Heart right ventricle (tissue), 16 donors: ENCODE measurements at regions not wholly inside any gene's neighbourhood (a gene's known extent, or its start where the extent isn't known, plus 50 kb on each side); places are given as distances from the start of the nearest gene placed in this dataset.

ENCODE experiments used
- ATAC-seq, 8 donors: fragments of 200-7000 bp; cut with Tn5 transposase; one replicate each; pipeline ENCODE4 v1.9.1; 2020; ENCODE audit warnings: mild to moderate bottlenecking in 8 of 8, moderate library complexity in 8 of 8, moderate number of reproducible peaks in 1 of 8
- DNase-seq, 2 donors: peaks; one replicate each; pipeline ENCODE4 v3.0.0-alpha.2; 2020
- H3K27ac ChIP-seq, 10 donors: fragments of 200-600 bp; sonication (generic) in 2 of 10; one replicate each; pipeline versions ENCODE4 v1.5.0 to v1.8.0; 2020 to 2022; ENCODE audit warnings: mild to moderate bottlenecking in 3 of 10
- H3K27me3 ChIP-seq, 7 donors: fragments of 200-600 bp; one replicate each; pipeline ENCODE4 v1.8.0; 2021 to 2022; ENCODE audit warnings: mild to moderate bottlenecking in 2 of 7
- H3K36me3 ChIP-seq, 9 donors: fragments of 200-600 bp; sonication (generic) in 1 of 9; one replicate each; pipeline versions ENCODE4 v1.5.0 to v1.8.0; 2020 to 2022; ENCODE audit warnings: mild to moderate bottlenecking in 2 of 9
- H3K4me1 ChIP-seq, 9 donors: fragments of 200-600 bp; sonication (generic) in 1 of 9; one replicate each; pipeline versions ENCODE4 v1.5.0 to v1.8.0; 2020 to 2022; ENCODE audit warnings: mild to moderate bottlenecking in 4 of 9
- H3K4me3 ChIP-seq, 10 donors: fragments of 200-600 bp; sonication (generic) in 2 of 10; one replicate each; pipeline versions ENCODE4 v1.5.0 to v1.8.0; 2020 to 2022; ENCODE audit warnings: mild to moderate bottlenecking in 7 of 10, moderate library complexity in 2 of 10
- H3K9me3 ChIP-seq, 11 donors: fragments of 200-600 bp in 10 of 11; sonication (generic) in 2 of 11; one replicate each; pipeline versions ENCODE4 v1.5.0 to v1.8.0; 2013 to 2022; ENCODE audit warnings: mild to moderate bottlenecking in 2 of 11, control low read depth in 1 of 11, moderate library complexity in 1 of 11
- CTCF ChIP-seq, 9 donors: fragments of 200-600 bp; sonication (generic) in 2 of 9; IDR thresholded peaks; one replicate each; pipeline versions ENCODE4 v1.5.0 to v1.8.0; 2021 to 2022; ENCODE audit warnings: antibody characterized with exemption in 9 of 9, mild to moderate bottlenecking in 5 of 9, moderate library complexity in 1 of 9
- WGBS, 2 donors: extraction: QIAGEN DNeasy Blood & Tissue Kit; methylation state at CpG; one replicate each; pipeline ENCODE4 v1.1.7; 2013; ENCODE audit warnings: inconsistent platforms in 1 of 2; 5-methylcytosine and 5-hydroxymethylcytosine counted together
- intact Hi-C, 10 donors: fragments of 100-400 bp; cut with DNase I; formaldehyde crosslinking; loops; one replicate each; pipeline versions ENCODE4 v1.11.1 to v1.14.2; 2022
- donor health status: Arrhythmogenic right ventricular cardiomyopathy.
- donor health status: ischemic (EF 13 %, LVEDD 7.1; RV severe dilation, severe dysfunction).
- donor health status: healthy with polysubstance abuse.
- donor health status: DM: no; HTN: yes; CAD: no.
- donor health status: DM: no; HTN: no; CAD: no.
- donor health status: ischemic (EF 25% LVEDD 6.9; RV normal size, moderate dysfunction).
- donor health status: ischemic (EF 25% LVEDD 5.7; RV mildly dilated, moderate dysfunction).
- donor health status: healthy.
- donor health status: DM: yes; HTN: yes; CAD: no.
- donor health status: Ischemic cardiomyopathy.
- donor health status: ischemic (EF 35%, LVEDD 5.7; RV mildly dilated, moderate dysfunction).
- donor health status: nonischemic (EF 11% LVEDD 7.7; RV severe dilation, severe dysfunction).
- donor health status: DM: yes; HTN: yes; CAD: no.
- donor health status: PGD.
- donor health status: ischemic (EF 29% LVEDD 5.4; RV normal size, mild dysfunction).
- donor health status: nonischemic (EF 23%, LVEDD 6.1; RV moderate dilation, normal function).

GRCh38 chr3:31047673-31048072, 153.2 kb upstream of the GADL1 start:
- no peak for TF ChIP-seq CTCF (IDR thresholded peaks at IDR 0.05)
- Histone ChIP-seq H3K27ac (no peak overlapping the region), H3K36me3 (no peaks in the 10 kb centered on the region), H3K4me1 (no peaks in the 10 kb centered on the region), H3K27me3 (peaks cover 0 to 4% (median 0%) of the 10 kb centered on the region in 7 donors), H3K4me3 (no peak overlapping the region), H3K9me3 (peaks cover 0 to 12% (median 5%) of the 10 kb centered on the region in 11 donors)
- DNase-seq (no peak), ATAC-seq (no peak)
- WGBS, 2 donors: 85 to 90% methylated on average over 3 of the region's 3 CpGs
- intact Hi-C loops: no loop called here

GRCh38 chr3:31048143-31048542, 153.7 kb upstream of the GADL1 start:
- H3K4me3 ChIP-seq: no peak overlapping the region
- intact Hi-C loops: no loop called here
- no peaks in the 10 kb centered on the region for H3K4me1 ChIP-seq
- 92 to 93% methylated on average over 2 of the region's 2 CpGs for WGBS, 2 donors
- H3K27ac ChIP-seq: no peak overlapping the region
- ATAC-seq (no peak), DNase-seq (no peak)
- peaks cover 0 to 7% (median 2%) of the 10 kb centered on the region in 11 donors for H3K9me3 ChIP-seq
- TF ChIP-seq CTCF (IDR thresholded peaks at IDR 0.05): no peak
- peaks cover 0 to 4% (median 0%) of the 10 kb centered on the region in 7 donors for H3K27me3 ChIP-seq
- no peaks in the 10 kb centered on the region for H3K36me3 ChIP-seq

GRCh38 chr3:31050296-31050695, 155.8 kb upstream of the GADL1 start:
- Histone ChIP-seq H3K4me3 (no peak overlapping the region), H3K9me3 (peaks cover 0 to 6% (median 0%) of the 10 kb centered on the region in 11 donors), H3K27ac (no peak overlapping the region), H3K36me3 (no peaks in the 10 kb centered on the region), H3K4me1 (no peaks in the 10 kb centered on the region), H3K27me3 (peaks cover 0 to 4% (median 0%) of the 10 kb centered on the region in 7 donors)
- no peak for DNase-seq
- intact Hi-C loops: no loop called here
- ATAC-seq: no peak
- TF ChIP-seq CTCF (IDR thresholded peaks at IDR 0.05): no peak

- H3K27ac ChIP-seq: no peak overlapping the region
- H3K4me3 ChIP-seq: no peak overlapping the region
- 92 to 97% methylated on average over 1 of the region's 1 CpG for WGBS, 2 donors
- peaks cover 0 to 4% (median 0%) of the 10 kb centered on the region in 7 donors for H3K27me3 ChIP-seq
- DNase-seq (no peak), ATAC-seq (no peak)
- intact Hi-C loops: no loop called here
- no peaks in the 10 kb centered on the region for H3K36me3 ChIP-seq
- peaks cover 0 to 6% (median 0%) of the 10 kb centered on the region in 11 donors for H3K9me3 ChIP-seq
- no peak for TF ChIP-seq CTCF (IDR thresholded peaks at IDR 0.05)
- no peaks in the 10 kb centered on the region for H3K4me1 ChIP-seq
These were observed 156.8 kb upstream of the GADL1 start for GRCh38 chr3:31051226-31051625.
